Myocyte (in vitro differentiated cells): ENCODE measurements at regions not wholly inside any gene's neighbourhood (a gene's known extent, or its start where the extent isn't known, plus 50 kb on each side); places are given as distances from the start of the nearest gene placed in this dataset.

Source experiments
- DNase-seq: peaks from one replicate; pipeline ENCODE4 v3.0.0-alpha.2; 2012; ENCODE audit warnings: low read depth

DNA sequence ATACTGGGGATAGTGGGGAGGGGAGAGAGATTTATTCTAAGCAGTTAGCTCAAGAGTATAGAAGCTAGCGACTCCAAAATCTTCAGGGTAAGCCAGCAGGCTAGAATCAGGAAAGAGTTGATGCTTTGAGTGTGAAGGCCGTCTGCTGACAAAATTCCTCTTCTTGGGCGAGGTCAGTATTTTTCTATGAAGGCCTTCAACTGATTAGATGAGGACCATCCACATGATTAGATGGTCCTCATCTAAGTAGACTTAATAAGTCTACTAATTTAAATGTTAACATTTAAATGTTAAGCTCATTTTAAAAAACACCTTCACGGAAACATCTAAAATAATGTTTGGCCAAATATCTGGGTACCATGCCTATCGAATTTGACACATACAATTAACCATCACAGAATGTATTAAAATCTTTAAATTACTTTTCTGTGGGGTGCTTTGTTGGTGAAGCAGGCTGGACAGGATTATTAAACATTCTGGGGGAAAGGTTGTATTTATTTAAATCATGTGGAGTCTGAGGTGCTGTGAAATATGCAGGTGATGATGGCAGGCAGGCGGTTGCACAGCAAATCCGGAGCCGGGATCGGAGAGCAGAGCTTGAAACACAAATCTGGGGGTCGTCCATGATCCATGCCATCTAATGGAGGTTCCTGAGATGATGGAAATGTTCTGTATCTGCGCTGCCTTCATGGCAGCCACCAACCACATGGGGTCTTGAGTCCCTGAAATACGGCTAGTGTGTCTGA lies 49.8 kb upstream of the ADORA2B start:
- no peak for DNase-seq
